ENCODE measurements at regions not wholly inside any gene's neighbourhood (a gene's known extent, or its start where the extent isn't known, plus 50 kb on each side); places are given as distances from the start of the nearest gene placed in this dataset.
"Not testable (repeated sequence)": the region's sequence is repeated elsewhere in the genome, so short reads cannot be mapped to it uniquely, and the experiment has no call there.

- no peak for DNase-seq
These were observed 286.2 kb upstream of the EXOC2 start for GRCh38 chr6:978937-979685.

- not testable (repeated sequence) for DNase-seq
These were observed 284.3 kb upstream of the EXOC2 start for GRCh38 chr6:977226-977625.

GRCh38 chr6:971981-972640 is 279.2 kb upstream of the EXOC2 start:
- no peak for DNase-seq

- DNase-seq = no peak
These were observed 275.9 kb upstream of the EXOC2 start for GRCh38 chr6:968791-969190.

GRCh38 chr6:967701-968100 is 274.8 kb upstream of the EXOC2 start:
- no peak for DNase-seq

- DNase-seq = no peak
These were observed 272.4 kb upstream of the EXOC2 start for GRCh38 chr6:965343-965742.

GRCh38 chr6:963456-963855 is 270.5 kb upstream of the EXOC2 start:
- DNase-seq = no peak

GRCh38 chr6:961407-961960 is 268.5 kb upstream of the EXOC2 start:
- DNase-seq = no peak

GRCh38 chr6:960356-960755 is 267.4 kb upstream of the EXOC2 start:
- no peak for DNase-seq

- DNase-seq = no peak
These were observed 265.5 kb upstream of the EXOC2 start for GRCh38 chr6:958488-958887.

- no peak for DNase-seq
These were observed 258.7 kb upstream of the EXOC2 start for GRCh38 chr6:951399-952181.

GRCh38 chr6:947235-947934 is 254.4 kb upstream of the EXOC2 start:
- DNase-seq = no peak

- DNase-seq = no peak
These were observed 253.6 kb upstream of the EXOC2 start for GRCh38 chr6:946546-946945.

- no peak for DNase-seq
These were observed 246.8 kb upstream of the EXOC2 start for GRCh38 chr6:939526-940252.

GRCh38 chr6:938916-939315 is 246.0 kb upstream of the EXOC2 start:
- DNase-seq = no peak

GRCh38 chr6:938271-938905 is 245.4 kb upstream of the EXOC2 start:
- no peak for DNase-seq

- no peak for DNase-seq
These were observed 242.6 kb upstream of the EXOC2 start for GRCh38 chr6:935582-935981.

GRCh38 chr6:934686-935085 is 241.7 kb upstream of the EXOC2 start:
- no peak for DNase-seq

GRCh38 chr6:931919-932318 is 239.0 kb upstream of the EXOC2 start:
- not testable (repeated sequence) for DNase-seq

- DNase-seq = no peak
These were observed 234.2 kb upstream of the EXOC2 start for GRCh38 chr6:927157-927556.

- no peak for DNase-seq
These were observed 232.8 kb upstream of the EXOC2 start for GRCh38 chr6:925656-926213.

Measured in activated CD8-positive, alpha-beta memory T cell treated with anti-CD3 and anti-CD28 coated beads for 24 hours (primary cell).